K562 (cell line): ENCODE measurements at regions not wholly inside any gene's neighbourhood (a gene's known extent, or its start where the extent isn't known, plus 50 kb on each side); places are given as distances from the start of the nearest gene placed in this dataset.
A peak's percentile ranks its signal among the peaks of the same experiment; 100 is the strongest.

Source experiments
- ARID2 ChIP-seq: fragments of 450-650 bp; IDR thresholded peaks from 2 replicates; pipeline ENCODE4 v1.6.1; 2017; ENCODE audit warnings: antibody characterized with exemption, mild to moderate bottlenecking
- ARID3B ChIP-seq: fragments of 250-450 bp; sonication (Bioruptor Pico); IDR thresholded peaks from 2 replicates; pipeline ENCODE4 v1.4.0; 2020; ENCODE audit warnings: borderline replicate concordance
- BRF2 ChIP-seq: IDR thresholded peaks from 3 replicates; pipeline ENCODE4 v1.6.1; 2011; ENCODE audit warnings: borderline replicate concordance, mild to moderate bottlenecking; ENCODE audit not compliant: insufficient read length, insufficient read depth
- CHD1 ChIP-seq: fragments of 200-600 bp; sonication (generic); IDR thresholded peaks from one replicate; pipeline ENCODE4 v1.6.1; 2012; ENCODE audit warnings: mild to moderate bottlenecking, moderate library complexity, low read length, inconsistent platforms
- CREB1 ChIP-seq, 2 experiments: sonication (generic) in 1 of 2; formaldehyde crosslinking in 1 of 2; IDR thresholded peaks; 2 replicates each; pipeline versions ENCODE4 v1.6.1 to v1.8.0; 2012 to 2022; ENCODE audit warnings: inconsistent platforms in 1 of 2, mild to moderate bottlenecking in 1 of 2, missing genetic modification reagents in 1 of 2, moderate library complexity in 1 of 2
- DMBX1 ChIP-seq: fragments of 250-450 bp; sonication (Bioruptor Pico); IDR thresholded peaks from 2 replicates; pipeline ENCODE4 v1.8.0; 2022; ENCODE audit warnings: inconsistent platforms, mild to moderate bottlenecking, moderate library complexity, borderline replicate concordance
- HSF4 ChIP-seq: fragments of 250-450 bp; sonication (Bioruptor Pico); IDR thresholded peaks from 2 replicates; pipeline ENCODE4 v2.1.2; 2022; ENCODE audit warnings: mild to moderate bottlenecking, moderate library complexity, borderline replicate concordance
- KDM4B ChIP-seq, 2 experiments: fragments of 450-650 bp in 1 of 2; sonication (generic) in 1 of 2; IDR thresholded peaks; 2 replicates each; pipeline ENCODE4 v1.6.1; 2016 to 2017; ENCODE audit warnings: borderline replicate concordance in 2 of 2, antibody characterized with exemption in 1 of 2, low read depth in 1 of 2, mild to moderate bottlenecking in 1 of 2
- LEF1 ChIP-seq: fragments of 450-650 bp; IDR thresholded peaks from 2 replicates; pipeline ENCODE4 v1.6.1; 2016; ENCODE audit warnings: mild to moderate bottlenecking
- MCM5 ChIP-seq: fragments of 450-650 bp; IDR thresholded peaks from 2 replicates; pipeline ENCODE4 v1.6.1; 2016; ENCODE audit warnings: low read depth
- MTA3 ChIP-seq: fragments of 450-650 bp; formaldehyde crosslinking; IDR thresholded peaks from 2 replicates; pipeline ENCODE4 v1.6.1; 2017; ENCODE audit warnings: mild to moderate bottlenecking, borderline replicate concordance
- NR2F6 ChIP-seq: fragments of 450-650 bp; formaldehyde crosslinking; IDR thresholded peaks from 2 replicates; pipeline ENCODE4 v1.4.0; 2020; ENCODE audit warnings: mild to moderate bottlenecking
- NR4A1 ChIP-seq, 2 experiments: fragments of 250-450 bp in 1 of 2; fragments of 450-650 bp in 1 of 2; sonication (Bioruptor Pico) in 1 of 2; IDR thresholded peaks; 2 replicates each; pipeline versions ENCODE4 v1.4.0 to v1.6.1; 2016 to 2020; ENCODE audit warnings: mild to moderate bottlenecking in 2 of 2, missing compliant biosample characterization in 1 of 2, missing genetic modification characterization in 1 of 2, moderate library complexity in 1 of 2
- PKNOX1 ChIP-seq: fragments of 450-650 bp; IDR thresholded peaks from 2 replicates; pipeline ENCODE4 v1.6.1; 2016
- RFX5 ChIP-seq: IDR thresholded peaks from 2 replicates; pipeline ENCODE4 v1.6.1; 2011; ENCODE audit warnings: low read depth, mild to moderate bottlenecking, improper control_type of control experiment, low read length
- RUNX1 ChIP-seq: sonication (generic); IDR thresholded peaks from 2 replicates; pipeline ENCODE4 v1.6.1; 2016; ENCODE audit warnings: antibody characterized with exemption, low read depth
- SMAD3 ChIP-seq: fragments of 450-650 bp; formaldehyde crosslinking; conservative IDR thresholded peaks from 2 replicates; pipeline ENCODE4 v1.4.0; 2020; ENCODE audit warnings: mild to moderate bottlenecking
- SMC3 ChIP-seq: conservative IDR thresholded peaks from 2 replicates; pipeline ENCODE4 v1.6.1; 2011; ENCODE audit warnings: low read depth, low read length, improper control_type of control experiment; ENCODE audit not compliant: insufficient read depth
- SREBF1 ChIP-seq: fragments of 150-350 bp; IDR thresholded peaks from 2 replicates; pipeline ENCODE4 v1.6.1; 2014; ENCODE audit warnings: antibody characterized with exemption, low read depth, low read length, borderline replicate concordance
- YBX1 ChIP-seq: fragments of 450-650 bp; IDR thresholded peaks from 2 replicates; pipeline ENCODE4 v1.7.1; 2016; ENCODE audit warnings: mild to moderate bottlenecking
- ZBED1 ChIP-seq: IDR thresholded peaks from 2 replicates; pipeline ENCODE4 v1.6.1; 2014
- ZBTB1 ChIP-seq: sonication (generic); formaldehyde crosslinking; IDR thresholded peaks from 2 replicates; pipeline ENCODE4 v1.8.1; 2023; ENCODE audit warnings: missing genetic modification reagents, low read depth, mild to moderate bottlenecking, borderline replicate concordance
- ZNF165 ChIP-seq: fragments of 250-450 bp; sonication (Bioruptor Pico); IDR thresholded peaks from 2 replicates; pipeline ENCODE4 v1.4.0; 2020; ENCODE audit warnings: borderline replicate concordance
- ZNF586 ChIP-seq: fragments of 450-650 bp; formaldehyde crosslinking; conservative IDR thresholded peaks from 2 replicates; pipeline ENCODE4 v1.4.0; 2020; ENCODE audit warnings: mild to moderate bottlenecking, moderate library complexity
- ZNF668 ChIP-seq: fragments of 250-450 bp; sonication (Bioruptor Pico); IDR thresholded peaks from 2 replicates; pipeline ENCODE4 v1.8.0; 2022; ENCODE audit warnings: mild to moderate bottlenecking, inconsistent platforms

- TF ChIP-seq DMBX1 (no peak), YBX1 (no peak), PKNOX1 (no peak), MCM5 (no peak), MTA3 (no peak), SREBF1 (no peak), ARID2 (no peak), ZNF668 (no peak), ZNF586 (no peak), ZNF165 (CRISPR knock-in tag) (no peak), RUNX1 (no peak), HSF4 (CRISPR knock-in tag) (no peak), BRF2 (no peak), ZBTB1 (no peak), CREB1 (IDR thresholded peaks at IDR 0.05) (no peak), CREB1 (CRISPR knock-in tag; IDR thresholded peaks at IDR 0.05) (no peak), RFX5 (no peak), CHD1 (no peak), SMC3 (no peak), NR2F6 (CRISPR knock-in tag) (no peak), ZBED1 (no peak), KDM4B (IDR thresholded peaks at IDR 0.05; ENCODE audit: borderline replicate concordance in 2 of 2, low read depth in 1 of 2) (no peak), SMAD3 (CRISPR knock-in tag) (no peak), NR4A1 (CRISPR knock-in tag; IDR thresholded peaks at IDR 0.05) (no peak), NR4A1 (tag; IDR thresholded peaks at IDR 0.05) (no peak), ARID3B (CRISPR knock-in tag) (no peak), LEF1 (peak; percentile 70)
Observed at GRCh38 chr22:27670701-27671412, 130.7 kb downstream of the MN1 start (continued).
